T47D (cell line): ENCODE measurements at regions not wholly inside any gene's neighbourhood (a gene's known extent, or its start where the extent isn't known, plus 50 kb on each side); places are given as distances from the start of the nearest gene placed in this dataset.
A peak's percentile ranks its signal among the peaks of the same experiment; 100 is the strongest.

Source experiments
- DNase-seq, 2 experiments: peaks; one replicate each; pipeline versions ENCODE4 v3.0.0 to v3.0.0-alpha.2; 2011 to 2012; ENCODE audit warnings: low read depth in 1 of 2, low spot score in 1 of 2
- JUND ChIP-seq: IDR thresholded peaks from 2 replicates; pipeline ENCODE4 v1.6.1; 2012; ENCODE audit warnings: low read depth
- in situ Hi-C: cut with HindIII; loops from 2 replicates; pipeline ENCODE4 v1.10.0; 2016; ENCODE audit warnings: low sequenced_read_pairs, low pct_unique_long_range_greater_than_20kb

DNA sequence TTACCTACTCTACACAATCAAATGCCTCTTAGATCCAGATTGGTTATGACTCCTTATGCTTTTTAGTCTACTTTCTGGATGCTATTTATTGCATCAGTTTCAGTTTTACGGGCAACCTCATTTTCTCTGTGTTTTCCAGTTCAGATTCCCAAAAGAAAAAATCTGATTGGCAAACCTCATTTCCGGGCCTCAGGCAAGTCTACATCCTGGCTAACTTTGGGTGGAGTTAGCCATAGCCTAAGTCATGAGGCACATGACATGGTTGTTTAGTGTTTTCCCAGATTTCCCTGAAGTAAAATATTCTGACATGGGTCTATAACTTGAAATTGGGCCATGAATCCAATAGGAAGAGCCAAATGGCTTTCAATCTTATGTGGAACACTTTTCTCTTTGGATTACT lies 339.7 kb downstream of the NUAK1 start:
- no peak for DNase-seq
- in situ Hi-C loops, result no loop called here
- no peak for TF ChIP-seq JUND

DNA sequence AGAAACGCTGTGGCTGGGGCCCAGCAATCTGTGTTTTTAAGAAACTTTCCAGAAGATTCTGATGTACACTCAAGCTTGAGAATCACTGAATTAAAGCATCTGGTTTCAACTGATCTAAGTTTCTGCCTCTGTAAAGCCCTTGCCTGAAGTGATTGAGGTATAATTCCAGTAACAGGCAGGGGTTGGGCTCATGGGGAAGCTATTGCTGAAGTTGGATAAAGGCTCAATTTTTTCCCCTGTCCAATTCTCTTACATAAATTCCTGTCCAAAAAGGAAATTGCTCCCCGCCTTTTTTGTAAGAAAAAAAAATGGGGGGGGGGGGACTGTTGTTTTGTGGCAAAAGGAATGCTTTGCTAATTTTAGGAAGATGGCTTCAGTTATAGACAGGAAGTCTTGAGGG lies 337.4 kb downstream of the NUAK1 start:
- TF ChIP-seq JUND, result no peak
- no peak for DNase-seq
- in situ Hi-C loops, result no loop called here

DNA sequence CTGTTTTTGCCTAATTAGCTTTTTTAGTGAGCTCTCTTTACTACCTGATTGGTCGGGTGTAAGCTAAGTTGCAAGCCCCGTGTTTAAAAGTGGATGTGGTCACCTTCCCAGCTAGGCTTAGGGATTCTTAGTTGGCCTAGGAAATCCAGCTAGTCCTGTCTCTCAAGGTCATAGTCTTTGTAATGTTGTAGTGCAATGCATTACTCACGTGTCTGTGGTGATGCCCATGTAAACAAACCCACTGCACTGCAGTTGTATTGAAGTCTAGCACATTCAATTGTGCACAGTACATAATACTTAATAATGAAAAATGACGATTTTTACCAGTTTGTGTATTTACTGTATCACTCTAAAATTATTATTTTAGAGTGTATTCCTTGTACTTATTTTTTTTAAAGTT lies 335.5 kb downstream of the NUAK1 start:
- in situ Hi-C loops, result no loop called here
- no peak for TF ChIP-seq JUND
- DNase-seq, result peak in 1 of 2 experiments; percentile 18

DNA sequence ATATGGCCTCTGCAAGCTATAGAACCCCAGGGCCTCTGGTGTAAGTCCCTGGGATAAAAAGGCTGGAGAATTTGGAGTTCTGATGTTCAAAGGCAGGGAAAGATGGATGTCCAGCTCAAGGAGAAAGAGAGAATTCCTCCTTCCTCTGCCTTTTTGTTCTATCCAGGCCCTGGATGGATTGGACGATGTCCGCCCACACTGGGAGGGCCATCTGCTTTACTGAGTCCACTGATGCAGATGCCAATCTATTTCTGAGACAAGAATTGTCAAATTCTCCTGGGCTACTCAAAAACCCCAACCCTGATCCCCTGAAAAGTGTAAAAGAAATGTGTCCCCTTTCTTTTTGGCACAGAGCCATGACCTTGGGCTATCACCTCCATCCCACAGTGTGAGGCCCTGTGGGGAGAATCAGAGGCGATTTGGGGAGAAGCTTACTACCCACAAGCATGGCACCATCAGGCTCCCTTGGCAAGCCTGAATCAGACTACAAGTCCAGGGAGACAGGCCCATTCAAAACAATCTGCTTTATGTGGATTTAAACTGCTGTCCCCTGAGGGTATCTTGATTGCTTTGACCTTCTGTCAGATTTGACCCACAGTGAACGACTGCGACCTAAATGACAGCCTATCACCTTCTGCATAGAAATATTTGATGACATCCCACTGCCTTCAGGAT lies 334.0 kb downstream of the NUAK1 start:
- no peak for TF ChIP-seq JUND
- no peak for DNase-seq
- in situ Hi-C loops, result no loop called here

DNA sequence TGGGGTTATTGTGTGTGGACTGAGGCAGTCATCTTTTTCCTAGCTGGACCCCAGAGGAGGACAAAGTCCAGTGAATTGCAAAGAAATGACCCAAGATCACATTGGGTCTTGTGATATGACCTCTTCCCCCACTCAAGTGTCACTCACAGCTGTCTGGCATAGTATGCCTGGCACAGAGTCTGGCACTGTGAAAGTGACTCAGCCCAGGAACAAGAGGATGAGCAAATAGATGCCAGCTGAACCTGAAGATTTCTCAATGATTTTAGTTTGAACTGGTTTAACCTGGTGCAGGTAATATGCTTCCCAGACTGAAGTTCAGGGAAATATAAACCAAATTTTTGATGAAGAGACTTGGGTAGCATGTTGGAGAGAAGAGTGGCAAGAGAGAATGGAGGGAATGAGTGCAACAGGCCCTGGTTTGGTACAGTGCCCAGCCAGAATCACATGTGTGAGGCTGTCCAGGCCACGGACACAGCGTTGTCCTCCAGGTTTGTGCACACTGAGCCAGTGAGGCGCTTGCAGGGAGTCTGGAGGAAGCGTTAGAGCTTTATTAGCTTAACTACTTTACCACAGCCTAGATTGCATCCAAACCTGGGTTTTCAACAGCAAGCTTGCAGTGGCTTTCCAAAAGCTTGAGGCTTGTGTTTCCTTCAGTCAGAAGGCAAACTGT lies 332.9 kb downstream of the NUAK1 start:
- DNase-seq, result no peak
- no peak for TF ChIP-seq JUND
- in situ Hi-C loops, result no loop called here

DNA sequence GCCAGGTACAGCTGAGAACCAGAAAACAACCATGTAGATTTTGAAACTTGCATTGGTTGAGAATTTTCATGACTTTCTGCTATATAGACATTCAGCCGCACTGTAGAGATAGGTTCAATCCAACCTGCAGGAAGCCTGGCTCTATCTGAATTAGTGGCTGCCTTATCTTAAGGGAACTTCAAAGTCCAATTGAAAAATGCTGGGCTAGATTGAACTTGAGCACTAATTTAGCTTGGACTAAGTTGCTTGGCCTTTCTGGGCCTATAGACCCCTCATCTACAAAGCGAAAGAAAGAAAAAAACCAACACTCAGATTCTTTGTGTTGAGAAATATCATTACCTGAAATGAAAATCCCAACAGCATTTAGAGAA lies 332.4 kb downstream of the NUAK1 start:
- no peak for DNase-seq
- in situ Hi-C loops, result no loop called here
- TF ChIP-seq JUND, result no peak

DNA sequence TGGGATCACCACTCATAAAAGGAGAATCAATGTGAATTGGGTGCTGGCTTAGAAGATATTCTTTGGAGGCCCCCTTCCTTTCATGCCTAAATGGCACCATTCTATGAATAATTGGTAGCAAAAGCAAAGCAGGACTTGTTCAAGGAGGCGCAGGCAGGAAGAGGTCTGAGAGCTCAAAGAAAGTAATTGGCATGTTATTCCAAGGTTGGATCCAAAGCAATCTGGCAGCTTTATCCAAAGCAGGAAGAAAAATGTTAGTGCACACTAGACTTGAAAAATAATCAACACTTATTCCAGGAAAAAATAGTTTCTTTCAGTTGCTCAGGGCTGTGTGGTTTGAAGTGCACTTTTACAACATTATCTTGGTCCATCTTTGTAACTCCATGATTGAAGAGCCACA lies 326.4 kb downstream of the NUAK1 start:
- no peak for DNase-seq
- in situ Hi-C loops, result no loop called here
- no peak for TF ChIP-seq JUND

DNA sequence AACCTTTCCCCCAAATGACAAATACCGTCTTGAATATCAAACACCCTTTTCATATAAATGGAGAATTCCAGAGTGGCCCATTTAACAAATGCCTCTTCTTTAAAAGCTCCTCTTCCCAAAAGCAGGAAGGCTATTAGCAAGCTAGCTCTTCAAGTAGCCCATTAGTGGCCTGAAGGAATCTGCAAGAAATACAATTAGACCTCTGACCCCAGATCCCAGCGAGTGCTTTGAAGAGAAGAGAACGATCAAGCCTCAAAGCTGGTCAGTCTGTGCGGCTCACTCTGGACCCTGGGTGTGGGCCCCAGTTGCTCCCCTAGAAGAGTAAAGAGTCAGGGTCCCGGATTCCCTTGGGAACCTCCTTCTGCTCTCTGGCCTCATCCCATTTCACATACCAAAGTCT lies 325.6 kb downstream of the NUAK1 start:
- in situ Hi-C loops, result no loop called here
- TF ChIP-seq JUND, result no peak
- DNase-seq, result no peak

DNA sequence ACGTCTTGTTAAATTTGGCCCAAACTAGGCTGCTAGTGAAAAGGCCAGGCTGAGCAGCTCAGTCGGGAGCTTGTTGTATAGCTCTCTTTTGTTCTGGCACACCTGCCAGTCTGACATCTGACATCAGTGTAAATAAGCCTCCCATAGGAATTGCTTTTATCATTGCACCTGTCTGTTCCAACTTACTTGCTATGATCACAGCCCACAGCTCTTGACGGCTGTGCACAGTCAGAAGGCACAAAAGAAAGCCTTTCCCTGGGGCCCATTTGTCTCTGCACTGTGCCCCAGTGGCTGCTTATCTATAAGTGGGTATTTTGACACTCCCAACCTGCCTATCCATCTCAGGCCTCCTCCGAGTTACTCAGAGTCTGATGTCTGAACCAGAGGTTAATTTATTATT lies 324.5 kb downstream of the NUAK1 start:
- peak in 1 of 2 experiments; percentile 5 for DNase-seq
- TF ChIP-seq JUND, result no peak
- in situ Hi-C loops, result no loop called here

DNA sequence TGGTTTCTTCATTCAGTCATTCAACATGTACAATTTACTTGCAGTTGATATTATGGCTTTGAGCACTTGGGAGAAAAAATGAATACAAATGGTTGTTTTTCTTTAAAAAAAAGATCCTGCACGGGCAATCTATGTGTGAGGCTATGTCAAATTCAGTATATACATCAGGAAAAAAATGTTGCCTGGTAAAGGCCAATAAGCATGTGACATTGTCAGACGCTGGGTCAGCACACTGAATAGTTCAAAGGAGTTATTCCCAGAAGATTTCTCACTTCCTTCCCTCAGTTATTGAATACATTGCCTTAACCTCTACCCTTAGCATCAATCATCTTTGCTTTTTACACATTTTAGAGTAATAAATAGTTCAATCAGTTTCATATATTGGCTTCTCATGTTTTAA lies 319.2 kb downstream of the NUAK1 start:
- in situ Hi-C loops, result no loop called here
- DNase-seq, result no peak
- no peak for TF ChIP-seq JUND

DNA sequence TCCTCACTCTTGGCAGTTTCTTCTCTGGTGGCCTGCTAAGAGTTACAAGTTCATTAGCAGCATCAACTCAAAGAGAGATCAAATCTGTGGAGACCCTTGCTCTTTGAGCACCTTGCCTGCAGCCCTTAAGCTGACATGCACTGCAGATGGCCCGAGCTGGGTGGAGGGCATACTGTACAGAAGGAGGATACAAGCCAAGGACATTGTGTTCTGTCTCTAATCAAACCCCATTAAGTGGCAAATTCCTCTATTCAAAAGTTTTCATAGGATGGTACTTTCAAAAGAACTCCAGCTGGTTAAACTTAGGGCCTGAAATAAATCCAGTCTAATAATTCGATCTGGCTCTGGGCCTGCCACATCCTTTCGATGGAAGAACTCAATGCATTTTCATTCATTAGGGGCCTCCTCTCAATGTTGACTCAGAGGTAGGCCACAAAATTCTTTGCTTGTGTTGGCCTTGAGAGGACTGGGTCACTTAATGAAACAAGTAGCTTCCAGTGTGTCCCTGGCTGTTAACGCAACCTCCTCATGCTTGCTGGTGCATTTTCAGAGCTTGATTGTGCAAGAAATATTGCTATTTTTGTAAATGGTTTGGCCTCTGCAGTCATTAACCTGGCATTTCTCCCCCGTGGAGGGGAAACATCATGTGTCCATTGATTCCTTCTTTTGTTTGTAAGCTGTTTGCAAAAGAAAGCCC lies 318.2 kb downstream of the NUAK1 start:
- in situ Hi-C loops, result no loop called here
- no peak for DNase-seq
- TF ChIP-seq JUND, result no peak

DNA sequence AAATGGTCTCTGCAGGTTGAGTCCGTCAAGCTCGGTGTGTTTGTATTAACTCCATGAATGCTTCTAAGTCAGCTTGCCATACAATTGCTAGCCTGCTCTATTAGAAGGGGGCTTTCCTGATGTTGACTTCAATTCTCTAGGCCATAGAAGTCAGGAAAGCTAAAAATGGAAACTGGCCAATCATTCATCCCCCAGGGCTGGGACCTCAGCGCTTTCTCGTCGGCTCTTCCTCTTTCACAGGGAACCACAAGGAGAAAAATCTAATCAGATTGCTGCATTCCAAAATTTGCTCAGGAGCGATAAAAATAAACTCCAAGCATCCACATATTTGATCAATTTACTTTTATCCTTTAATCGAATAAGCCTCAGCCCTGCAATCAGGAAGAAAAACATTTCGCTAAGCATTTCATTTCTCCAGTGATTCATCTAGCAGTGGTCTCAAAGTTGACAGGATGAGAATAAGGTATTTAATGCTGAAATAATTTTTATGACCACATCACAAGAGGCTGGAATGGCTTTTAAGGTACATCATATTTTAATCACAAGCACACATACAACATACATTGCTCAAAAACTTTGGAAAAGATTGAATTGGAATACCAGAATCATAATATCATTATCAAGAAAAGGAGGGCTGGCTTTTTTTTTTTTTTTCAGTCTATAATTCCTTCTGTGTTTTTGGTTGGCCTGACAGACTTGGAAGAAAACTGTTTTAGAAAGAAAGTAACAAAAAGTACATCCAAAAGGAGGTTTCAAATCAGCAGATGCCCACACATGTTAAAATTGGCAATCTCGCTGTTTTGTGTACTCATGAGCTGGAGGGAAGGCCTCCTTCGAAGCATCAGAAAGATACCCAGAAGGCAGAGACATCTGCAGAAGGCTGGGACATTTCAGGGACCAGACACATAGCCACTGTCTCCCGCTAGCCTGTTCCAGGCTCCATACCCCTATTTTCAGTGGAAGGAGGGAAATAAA lies 316.3 kb downstream of the NUAK1 start:
- no peak for DNase-seq
- in situ Hi-C loops, result no loop called here
- no peak for TF ChIP-seq JUND
